B cell (primary cell): ENCODE measurements at regions not wholly inside any gene's neighbourhood (a gene's known extent, or its start where the extent isn't known, plus 50 kb on each side); places are given as distances from the start of the nearest gene placed in this dataset.

Source experiments
- ATAC-seq: fragments of 200-7000 bp; cut with Tn5 transposase; one replicate; pipeline ENCODE4 v1.10.0; 2021; ENCODE audit warnings: low read depth, mild to moderate bottlenecking, moderate number of reproducible peaks, moderate library complexity
- CTCF ChIA-PET: fragments of 350-600 bp; sonication (Branson Sonifier 250); formaldehyde crosslinking; loops from one replicate; lab custom pipeline; 2021; ENCODE audit warnings: antibody characterized with exemption, inconsistent platforms; lab: Charles Lee
- POLR2A ChIA-PET: fragments of 350-600 bp; sonication (Branson Sonifier 250); formaldehyde crosslinking; loops from one replicate; lab custom pipeline; 2021; ENCODE audit warnings: antibody characterized with exemption; lab: Charles Lee
- DNase-seq: peaks from one replicate; pipeline ENCODE4 v3.0.0; 2013
- H2AFZ ChIP-seq: 2 replicates; pipeline ENCODE4 v1.6.1; 2012; ENCODE audit warnings: mild to moderate bottlenecking, low read depth, low read length; ENCODE audit not compliant: insufficient read depth, poor library complexity, severe bottlenecking
- H3K27ac ChIP-seq, 2 donors: 1 replicate in 1 of 2; 2 replicates in 1 of 2; pipeline ENCODE4 v1.5.1; 2012 to 2013; ENCODE audit warnings: low read length in 2 of 2, mild to moderate bottlenecking in 2 of 2, moderate library complexity in 1 of 2
- H3K27me3 ChIP-seq, 4 experiments: fragments of 200-600 bp in 1 of 4; sonication (generic) in 1 of 4; replicated peaks in 1 of 4; 1 replicate in 2 of 4; 2 replicates in 2 of 4; pipeline versions ENCODE4 v1.6.1 to v1.7.0; 2013 to 2016; ENCODE audit warnings: low read length in 3 of 4, mild to moderate bottlenecking in 2 of 4, mixed read lengths in 1 of 4, moderate library complexity in 1 of 4; ENCODE audit not compliant: insufficient read depth in 4 of 4, control insufficient read depth in 3 of 4; ENCODE audit errors: control extremely low read depth in 1 of 4
- H3K36me3 ChIP-seq, 2 experiments: replicated peaks in 1 of 2; 1 replicate in 1 of 2; 2 replicates in 1 of 2; pipeline versions ENCODE4 v1.6.1 to v1.7.1; 2013; ENCODE audit warnings: low read length in 1 of 2; ENCODE audit not compliant: insufficient read depth in 2 of 2, control insufficient read depth in 1 of 2; ENCODE audit errors: control extremely low read depth in 1 of 2, extremely low read depth in 1 of 2
- H3K4me1 ChIP-seq, 2 donors: fragments of 200-600 bp in 1 of 2; sonication (generic) in 1 of 2; 1 replicate in 1 of 2; 2 replicates in 1 of 2; pipeline versions ENCODE4 v1.5.1 to v1.6.1; 2013 to 2017; ENCODE audit warnings: low read length in 2 of 2; ENCODE audit not compliant: control insufficient read depth in 2 of 2, insufficient read depth in 2 of 2
- H3K4me2 ChIP-seq: replicated peaks from 2 replicates; pipeline ENCODE3; 2012; ENCODE audit warnings: mild to moderate bottlenecking, low read depth, low read length; ENCODE audit not compliant: poor library complexity, severe bottlenecking
- H3K4me3 ChIP-seq, 5 experiments: fragments of 200-600 bp in 1 of 5; sonication (generic) in 1 of 5; 1 replicate in 3 of 5; 2 replicates in 2 of 5; pipeline versions ENCODE4 v1.5.1 to v1.7.0; 2011 to 2016; ENCODE audit warnings: low read length in 4 of 5, mild to moderate bottlenecking in 4 of 5, low read depth in 2 of 5, control low read depth in 1 of 5, moderate library complexity in 1 of 5; ENCODE audit not compliant: insufficient read depth in 1 of 5; ENCODE audit errors: control extremely low read depth in 1 of 5, extremely low read depth in 1 of 5
- H3K79me2 ChIP-seq: fragments of 200-600 bp; sonication (generic); one replicate; pipeline ENCODE4 v1.6.0; 2016; ENCODE audit warnings: low read length; ENCODE audit not compliant: control insufficient read depth, insufficient read depth
- H3K9ac ChIP-seq: fragments of 200-600 bp; sonication (generic); 2 replicates; pipeline ENCODE4 v1.6.1; 2017; ENCODE audit warnings: mild to moderate bottlenecking, low read length, moderate library complexity
- H3K9me3 ChIP-seq, 3 donors: one replicate each; pipeline versions ENCODE4 v1.6.1 to v1.7.1; 2013; ENCODE audit warnings: low read length in 2 of 3; ENCODE audit not compliant: control insufficient read depth in 2 of 3, insufficient read depth in 1 of 3; ENCODE audit errors: control extremely low read depth in 1 of 3
- H4K20me1 ChIP-seq: 2 replicates; pipeline ENCODE4 v1.6.0; 2012; ENCODE audit warnings: mild to moderate bottlenecking, low read length; ENCODE audit not compliant: insufficient read depth, control insufficient read depth, poor library complexity, severe bottlenecking
- H3K27ac Mint-ChIP-seq: one replicate; pipeline ENCODE4 v1.8.0; 2021; ENCODE audit warnings: mixed read lengths
- H3K27me3 Mint-ChIP-seq: one replicate; pipeline ENCODE4 v1.8.0; 2021; ENCODE audit warnings: mixed read lengths
- H3K4me1 Mint-ChIP-seq: one replicate; pipeline ENCODE4 v1.8.0; 2021; ENCODE audit warnings: mixed read lengths
- H3K4me3 Mint-ChIP-seq: one replicate; pipeline ENCODE4 v1.8.0; 2021; ENCODE audit warnings: mixed read lengths
- H3K9me3 Mint-ChIP-seq: one replicate; pipeline ENCODE4 v1.8.0; 2022; ENCODE audit warnings: mixed read lengths; ENCODE audit not compliant: insufficient read depth
- CTCF ChIP-seq: fragments of 200-600 bp; IDR thresholded peaks from one replicate; pipeline ENCODE4 v1.8.0; 2022; ENCODE audit warnings: antibody characterized with exemption, mild to moderate bottlenecking
- EZH2 ChIP-seq: IDR thresholded peaks from 2 replicates; pipeline ENCODE4 v1.6.1; 2012; ENCODE audit warnings: borderline replicate concordance, low read depth, mild to moderate bottlenecking, moderate library complexity, low read length; ENCODE audit not compliant: insufficient read depth, poor library complexity, severe bottlenecking
- WGBS: methylation state at CpG from one replicate; pipeline ENCODE4 v1.1.5; 2013; ENCODE audit warnings: missing lambda C conversion rate; ENCODE audit not compliant: insufficient coverage; 5-methylcytosine and 5-hydroxymethylcytosine counted together
- intact Hi-C: fragments of 100-400 bp; cut with micrococcal nuclease; formaldehyde crosslinking; loops from one replicate; pipeline ENCODE4 v1.10.0; 2022

- TF ChIP-seq EZH2, result no peak
- no peak for TF ChIP-seq CTCF
- ChIA-PET CTCF (no interaction called here), POLR2A (no interaction called here)
- no peak overlapping the region for H3K4me2 ChIP-seq
- no peak for DNase-seq
- Mint-ChIP-seq H3K27ac (no peak overlapping the region), H3K4me1 (no peaks in the 10 kb centered on the region), H3K27me3 (no peaks in the 10 kb centered on the region), H3K4me3 (no peak overlapping the region), H3K9me3 (peaks cover 11% of the 10 kb centered on the region)
- ATAC-seq, result no peak
- peaks cover 0 to 3% (median 0%) of the 10 kb centered on the region in 3 donors for H3K9me3 ChIP-seq
- H4K20me1 ChIP-seq, result no peaks in the 10 kb centered on the region
- intact Hi-C loops, result no loop called here
- no peaks in the 10 kb centered on the region for H3K36me3 ChIP-seq
- H3K27ac ChIP-seq, result no peak overlapping the region
- H3K4me1 ChIP-seq, result no peaks in the 10 kb centered on the region
- H3K27me3 ChIP-seq, result no peaks in the 10 kb centered on the region
- H2AFZ ChIP-seq, result no peak overlapping the region
- H3K79me2 ChIP-seq, result no peaks in the 10 kb centered on the region
- H3K9ac ChIP-seq, result no peak overlapping the region
- H3K4me3 ChIP-seq, result no peak overlapping the region
- WGBS, result 67% methylated on average over 1 of the region's 3 CpGs
Observed at GRCh38 chr16:51696376-51696775, 545.3 kb upstream of the SALL1 start.

DNA sequence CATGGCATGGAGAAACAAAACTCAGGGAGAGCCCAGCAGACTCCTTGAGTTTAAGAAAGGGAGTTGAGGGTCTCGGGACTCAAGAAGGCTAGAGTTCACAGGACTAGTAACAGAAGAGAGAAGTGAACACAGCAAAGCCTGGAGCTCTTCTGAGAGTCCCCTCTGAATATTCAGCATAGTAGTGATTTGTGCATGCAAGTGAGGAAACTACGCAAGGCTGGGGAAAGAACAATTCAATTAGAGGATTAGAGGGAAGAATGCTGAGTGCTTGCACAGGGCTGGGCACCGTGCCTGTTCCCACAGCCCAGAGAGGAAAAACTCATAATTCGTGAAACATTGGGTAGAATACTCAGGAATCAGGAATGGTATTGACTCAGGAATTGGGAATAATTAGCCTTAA is 540.0 kb upstream of the SALL1 start:
- Histone ChIP-seq H3K9ac (no peak overlapping the region), H3K4me3 (no peak overlapping the region), H3K79me2 (no peaks in the 10 kb centered on the region), H3K4me2 (no peak overlapping the region), H3K36me3 (no peaks in the 10 kb centered on the region), H4K20me1 (no peaks in the 10 kb centered on the region), H3K27me3 (no peaks in the 10 kb centered on the region), H3K27ac (no peak overlapping the region), H2AFZ (no peak overlapping the region), H3K4me1 (no peaks in the 10 kb centered on the region), H3K9me3 (peaks cover 0 to 10% (median 2%) of the 10 kb centered on the region in 3 donors)
- no peak for DNase-seq
- Mint-ChIP-seq H3K4me3 (no peak overlapping the region), H3K27me3 (no peaks in the 10 kb centered on the region), H3K4me1 (no peaks in the 10 kb centered on the region), H3K9me3 (peaks cover 14% of the 10 kb centered on the region), H3K27ac (no peak overlapping the region)
- ChIA-PET CTCF (no interaction called here), POLR2A (no interaction called here)
- TF ChIP-seq CTCF (no peak), EZH2 (no peak)
- ATAC-seq, result no peak
- intact Hi-C loops, result no loop called here
- WGBS, result 86% methylated on average over 4 of the region's 4 CpGs
